ENCODE measurements at regions not wholly inside any gene's neighbourhood (a gene's known extent, or its start where the extent isn't known, plus 50 kb on each side); places are given as distances from the start of the nearest gene placed in this dataset.

GRCh38 chrX:42708222-42708621 lies 69.7 kb downstream of the PPP1R2C start:
- no peak for TF ChIP-seq CTCF (IDR thresholded peaks at IDR 0.05)
- DNase-seq (no peak), ATAC-seq (no peak)

GRCh38 chrX:42707742-42708141 lies 70.2 kb downstream of the PPP1R2C start:
- intact Hi-C loops (cut with DNase I, micrococcal nuclease): no loop called here
- TF ChIP-seq CTCF (IDR thresholded peaks at IDR 0.05): no peak
- no peak overlapping the region for H3K4me3 ChIP-seq
- DNase-seq: no peak
- no peaks in the 10 kb centered on the region for H3K36me3 ChIP-seq (ENCODE audit: low read depth)
- no peaks in the 10 kb centered on the region for H3K9me3 ChIP-seq
- ATAC-seq: no peak
- no peaks in the 10 kb centered on the region for H3K4me1 ChIP-seq (ENCODE audit: low read depth)

More at GRCh38 chrX:42708222-42708621, 69.7 kb downstream of the PPP1R2C start:
- no peaks in the 10 kb centered on the region for H3K36me3 ChIP-seq (ENCODE audit: low read depth)
- intact Hi-C loops (cut with DNase I, micrococcal nuclease): no loop called here
- no peaks in the 10 kb centered on the region for H3K9me3 ChIP-seq
- H3K4me3 ChIP-seq: no peak overlapping the region
- H3K4me1 ChIP-seq (ENCODE audit: low read depth): no peaks in the 10 kb centered on the region

GRCh38 chrX:42704454-42704853 lies 73.5 kb downstream of the PPP1R2C start:
- no peak for DNase-seq
- ATAC-seq: no peak
- Histone ChIP-seq H3K36me3 (ENCODE audit: low read depth) (no peaks in the 10 kb centered on the region), H3K4me1 (ENCODE audit: low read depth) (no peaks in the 10 kb centered on the region), H3K9me3 (no peaks in the 10 kb centered on the region), H3K4me3 (no peak overlapping the region)
- intact Hi-C loops (cut with DNase I, micrococcal nuclease): no loop called here
- TF ChIP-seq CTCF (IDR thresholded peaks at IDR 0.05): no peak

GRCh38 chrX:42697544-42697943 lies 80.4 kb downstream of the PPP1R2C start:
- intact Hi-C loops (cut with DNase I, micrococcal nuclease): no loop called here
- ATAC-seq: peak; percentile 59
- no peak for TF ChIP-seq CTCF (IDR thresholded peaks at IDR 0.05)
- Histone ChIP-seq H3K4me3 (no peak overlapping the region), H3K9me3 (no peaks in the 10 kb centered on the region), H3K4me1 (ENCODE audit: low read depth) (no peaks in the 10 kb centered on the region), H3K36me3 (ENCODE audit: low read depth) (no peaks in the 10 kb centered on the region)
- no peak for DNase-seq

GRCh38 chrX:42696536-42697124 lies 81.3 kb downstream of the PPP1R2C start:
- no peak overlapping the region for H3K4me3 ChIP-seq
- no peak for DNase-seq
- intact Hi-C loops (cut with DNase I, micrococcal nuclease): no loop called here
- H3K36me3 ChIP-seq (ENCODE audit: low read depth): no peaks in the 10 kb centered on the region
- no peaks in the 10 kb centered on the region for H3K9me3 ChIP-seq
- peak; percentile 67 for ATAC-seq
- TF ChIP-seq CTCF (IDR thresholded peaks at IDR 0.05): no peak
- no peaks in the 10 kb centered on the region for H3K4me1 ChIP-seq (ENCODE audit: low read depth)

All from mucosa of descending colon (tissue), 3 donors.